Heart left ventricle (tissue), 16 donors: ENCODE measurements at regions not wholly inside any gene's neighbourhood (a gene's known extent, or its start where the extent isn't known, plus 50 kb on each side); places are given as distances from the start of the nearest gene placed in this dataset.

Experiments
- ATAC-seq, 4 donors: fragments of 200-7000 bp; cut with Tn5 transposase; one replicate each; pipeline ENCODE4 v1.9.1; 2020 to 2022; ENCODE audit warnings: moderate library complexity in 4 of 4, mild to moderate bottlenecking in 3 of 4, moderate number of reproducible peaks in 1 of 4
- DNase-seq, 5 donors: peaks; one replicate each; pipeline ENCODE4 v3.0.0-alpha.2; 2020
- H3K27ac ChIP-seq, 12 donors: fragments of 200-600 bp; sonication (generic) in 4 of 12; one replicate each; pipeline versions ENCODE4 v1.5.0 to v1.8.0; 2016 to 2022; ENCODE audit warnings: mild to moderate bottlenecking in 2 of 12
- H3K27me3 ChIP-seq, 9 donors: fragments of 200-600 bp; sonication (generic) in 2 of 9; one replicate each; pipeline versions ENCODE4 v1.5.1 to v1.8.0; 2016 to 2022; ENCODE audit warnings: mild to moderate bottlenecking in 3 of 9
- H3K36me3 ChIP-seq, 9 donors: fragments of 200-600 bp; sonication (generic) in 2 of 9; one replicate each; pipeline versions ENCODE4 v1.5.0 to v1.8.0; 2018 to 2022; ENCODE audit warnings: mild to moderate bottlenecking in 2 of 9
- H3K4me1 ChIP-seq, 12 donors: fragments of 200-600 bp; sonication (generic) in 4 of 12; one replicate each; pipeline versions ENCODE4 v1.5.0 to v1.8.0; 2016 to 2022; ENCODE audit warnings: mild to moderate bottlenecking in 3 of 12
- H3K4me3 ChIP-seq, 12 donors: fragments of 200-600 bp; sonication (generic) in 4 of 12; one replicate each; pipeline versions ENCODE4 v1.5.0 to v1.8.0; 2017 to 2022; ENCODE audit warnings: mild to moderate bottlenecking in 9 of 12, moderate library complexity in 4 of 12
- H3K9me3 ChIP-seq, 12 donors: fragments of 200-600 bp; sonication (generic) in 4 of 12; one replicate each; pipeline versions ENCODE4 v1.5.0 to v1.8.0; 2016 to 2022; ENCODE audit warnings: mild to moderate bottlenecking in 1 of 12
- CTCF ChIP-seq, 12 donors: fragments of 200-600 bp; sonication (generic) in 4 of 12; IDR thresholded peaks; one replicate each; pipeline versions ENCODE4 v1.5.0 to v1.8.0; 2018 to 2022; ENCODE audit warnings: antibody characterized with exemption in 12 of 12, mild to moderate bottlenecking in 5 of 12
- POLR2A ChIP-seq, 2 donors: fragments of 450-650 bp; IDR thresholded peaks; one replicate each; pipeline ENCODE4 v1.6.1; 2017; ENCODE audit warnings: antibody characterized with exemption in 2 of 2, mild to moderate bottlenecking in 2 of 2, moderate library complexity in 2 of 2
- WGBS, 4 donors: extraction: QIAGEN DNeasy Blood & Tissue Kit in 2 of 4; methylation state at CpG; one replicate each; pipeline versions ENCODE4 v1.1.5 to v1.1.7; 2013 to 2018; 5-methylcytosine and 5-hydroxymethylcytosine counted together
- intact Hi-C, 10 donors: fragments of 100-400 bp; cut with DNase I; formaldehyde crosslinking; loops; one replicate each; pipeline versions ENCODE4 v1.11.1 to v1.14.2; 2022
- donor health status: ischemic (EF 13 %, LVEDD 7.1; RV severe dilation, severe dysfunction).
- donor health status: healthy with polysubstance abuse.
- donor health status: DM: no; HTN: yes; CAD: no.
- donor health status: DM: no; HTN: no; CAD: no.
- donor health status: ischemic (EF 25% LVEDD 6.9; RV normal size, moderate dysfunction).
- donor health status: ischemic (EF 25% LVEDD 5.7; RV mildly dilated, moderate dysfunction).
- donor health status: healthy.
- donor health status: DM: yes; HTN: yes; CAD: no.
- donor health status: ischemic (EF 35%, LVEDD 5.7; RV mildly dilated, moderate dysfunction).
- donor health status: nonischemic (EF 11% LVEDD 7.7; RV severe dilation, severe dysfunction).
- donor health status: DM: yes; HTN: yes; CAD: no.
- donor health status: PGD.
- donor health status: ischemic (EF 29% LVEDD 5.4; RV normal size, mild dysfunction).
- donor health status: nonischemic (EF 23%, LVEDD 6.1; RV moderate dilation, normal function).

GRCh38 chr14:99118046-99118721 lies 153.8 kb downstream of the BCL11B start:
- no peak for TF ChIP-seq POLR2A (IDR thresholded peaks at IDR 0.05)
- no peak for TF ChIP-seq CTCF (IDR thresholded peaks at IDR 0.05)
- Histone ChIP-seq H3K4me3 (no peak overlapping the region), H3K4me1 (no peaks in the 10 kb centered on the region), H3K27me3 (peaks cover 4 to 65% (median 20%) of the 10 kb centered on the region in 9 donors), H3K27ac (no peak overlapping the region), H3K9me3 (peaks cover 0 to 15% (median 0%) of the 10 kb centered on the region in 12 donors), H3K36me3 (no peaks in the 10 kb centered on the region)
- DNase-seq (no peak), ATAC-seq (no peak)
- WGBS, 4 donors: 12 to 18% (median 15%) methylated on average over 37 to 53 of the region's 53 CpGs
- intact Hi-C loops: no loop called here

GRCh38 chr14:99118946-99119345 lies 153.1 kb downstream of the BCL11B start:
- Histone ChIP-seq H3K9me3 (peaks cover 0 to 9% (median 0%) of the 10 kb centered on the region in 12 donors), H3K36me3 (no peaks in the 10 kb centered on the region), H3K4me3 (no peak overlapping the region), H3K4me1 (no peaks in the 10 kb centered on the region), H3K27ac (no peak overlapping the region), H3K27me3 (peaks cover 4 to 65% (median 20%) of the 10 kb centered on the region in 9 donors)
- intact Hi-C loops: no loop called here
- no peak for ATAC-seq
- 48 to 60% (median 53%) methylated on average over 12 to 13 of the region's 13 CpGs for WGBS, 4 donors
- TF ChIP-seq CTCF (IDR thresholded peaks at IDR 0.05) (no peak), POLR2A (IDR thresholded peaks at IDR 0.05) (no peak)
- DNase-seq: no peak
